ENCODE measurements at regions not wholly inside any gene's neighbourhood (a gene's known extent, or its start where the extent isn't known, plus 50 kb on each side); places are given as distances from the start of the nearest gene placed in this dataset.

- Histone ChIP-seq H3K79me2 (ENCODE audit: low read length) (no peaks in the 10 kb centered on the region), H3K4me3 (ENCODE audit: low read length) (no peak overlapping the region), H3K9me2 (replicated peaks; ENCODE audit: low read length) (no peaks in the 10 kb centered on the region), H3K4me2 (ENCODE audit: low read length) (no peak overlapping the region), H3K27ac (ENCODE audit: low read length) (no peak overlapping the region), H2AFZ (ENCODE audit: low read length) (no peak overlapping the region), H3K27me3 (ENCODE audit: low read length) (peaks cover 61% of the 10 kb centered on the region), H3K36me3 (ENCODE audit: low read depth, low read length) (no peaks in the 10 kb centered on the region), H3K9me3 (ENCODE audit: low read length) (no peaks in the 10 kb centered on the region), H3K9ac (ENCODE audit: low read length) (no peak overlapping the region), H3K4me1 (ENCODE audit: insufficient read depth, low read length) (no peaks in the 10 kb centered on the region), H4K20me1 (ENCODE audit: low read length) (no peaks in the 10 kb centered on the region), H3F3A (ENCODE audit: low read length, unreplicated experiment) (no peaks in the 10 kb centered on the region)
- intact Hi-C loops (cut with micrococcal nuclease): loop anchor here (1.0 to 10.0 kb wide), 6 partner anchors 125 to 963 kb away; partner anchors contain the start of gene FIGN
- no TSS peak for BruUV-seq (replicated peaks)
- CTCF ChIA-PET: interaction anchor here (0.6 kb wide), 1 partner anchor 133 kb away, joined by 3 read pairs; no protein-coding TSS in a partner anchor
- POLR2A ChIA-PET (ENCODE audit: unreplicated experiment): no interaction called here
- TF ChIP-seq, protein P1, sequence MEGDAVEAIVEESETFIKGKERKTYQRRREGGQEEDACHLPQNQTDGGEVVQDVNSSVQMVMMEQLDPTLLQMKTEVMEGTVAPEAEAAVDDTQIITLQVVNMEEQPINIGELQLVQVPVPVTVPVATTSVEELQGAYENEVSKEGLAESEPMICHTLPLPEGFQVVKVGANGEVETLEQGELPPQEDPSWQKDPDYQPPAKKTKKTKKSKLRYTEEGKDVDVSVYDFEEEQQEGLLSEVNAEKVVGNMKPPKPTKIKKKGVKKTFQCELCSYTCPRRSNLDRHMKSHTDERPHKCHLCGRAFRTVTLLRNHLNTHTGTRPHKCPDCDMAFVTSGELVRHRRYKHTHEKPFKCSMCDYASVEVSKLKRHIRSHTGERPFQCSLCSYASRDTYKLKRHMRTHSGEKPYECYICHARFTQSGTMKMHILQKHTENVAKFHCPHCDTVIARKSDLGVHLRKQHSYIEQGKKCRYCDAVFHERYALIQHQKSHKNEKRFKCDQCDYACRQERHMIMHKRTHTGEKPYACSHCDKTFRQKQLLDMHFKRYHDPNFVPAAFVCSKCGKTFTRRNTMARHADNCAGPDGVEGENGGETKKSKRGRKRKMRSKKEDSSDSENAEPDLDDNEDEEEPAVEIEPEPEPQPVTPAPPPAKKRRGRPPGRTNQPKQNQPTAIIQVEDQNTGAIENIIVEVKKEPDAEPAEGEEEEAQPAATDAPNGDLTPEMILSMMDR (conservative IDR thresholded peaks at IDR 0.05; ENCODE audit: low read depth, low read length): peak; percentile 57
- no peak for TF ChIP-seq EZH2phosphoT487 (IDR thresholded peaks at IDR 0.05; ENCODE audit: borderline replicate concordance, low read length)
- TF ChIP-seq EZH2 (IDR thresholded peaks at IDR 0.05; ENCODE audit: low read length, unreplicated experiment): no peak
- ATAC-seq (peak; percentile 54), DNase-seq (peak; percentile 43)
These were observed 263.9 kb downstream of the FIGN start for GRCh38 chr2:163471947-163472346.

DNA sequence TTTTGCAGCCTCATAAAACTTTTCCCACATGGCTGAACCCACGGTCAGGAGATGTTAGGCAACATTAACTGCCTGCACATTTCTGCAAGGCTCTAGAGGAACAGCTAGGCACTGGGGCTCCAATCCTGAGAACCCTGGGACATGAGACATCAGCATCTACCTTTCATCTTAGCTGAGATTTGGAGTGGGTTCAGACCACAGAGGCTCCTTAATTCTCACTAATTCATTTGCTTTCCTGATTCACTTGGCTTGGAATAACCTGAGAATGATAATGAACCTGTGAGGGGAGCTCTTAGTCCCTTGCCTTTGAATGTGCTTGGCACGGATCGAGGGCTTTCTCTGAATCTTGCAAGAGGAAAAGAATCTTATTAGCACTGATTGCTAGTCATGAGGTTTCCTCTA is 266.2 kb downstream of the FIGN start:
- no peak for ATAC-seq
- Histone ChIP-seq H3F3A (ENCODE audit: low read length, unreplicated experiment) (no peaks in the 10 kb centered on the region), H4K20me1 (ENCODE audit: low read length) (no peaks in the 10 kb centered on the region), H3K9me3 (ENCODE audit: low read length) (no peaks in the 10 kb centered on the region), H3K4me3 (ENCODE audit: low read length) (no peak overlapping the region), H2AFZ (ENCODE audit: low read length) (no peak overlapping the region), H3K4me1 (ENCODE audit: insufficient read depth, low read length) (no peaks in the 10 kb centered on the region), H3K9ac (ENCODE audit: low read length) (no peak overlapping the region), H3K27ac (ENCODE audit: low read length) (no peak overlapping the region), H3K9me2 (replicated peaks; ENCODE audit: low read length) (no peaks in the 10 kb centered on the region), H3K79me2 (ENCODE audit: low read length) (no peaks in the 10 kb centered on the region), H3K4me2 (ENCODE audit: low read length) (no peak overlapping the region), H3K27me3 (ENCODE audit: low read length) (peaks cover 68% of the 10 kb centered on the region), H3K36me3 (ENCODE audit: low read depth, low read length) (no peaks in the 10 kb centered on the region)
- ChIA-PET CTCF (no interaction called here), POLR2A (ENCODE audit: unreplicated experiment) (no interaction called here)
- intact Hi-C loops (cut with micrococcal nuclease): loop anchor here (5.0 kb wide), 1 partner anchor 1028 kb away; no protein-coding TSS in a partner anchor
- TF ChIP-seq EZH2phosphoT487 (IDR thresholded peaks at IDR 0.05; ENCODE audit: borderline replicate concordance, low read length): no peak
- no peak for TF ChIP-seq EZH2 (IDR thresholded peaks at IDR 0.05; ENCODE audit: low read length, unreplicated experiment)
- TF ChIP-seq, protein P1 (conservative IDR thresholded peaks at IDR 0.05; ENCODE audit: low read depth, low read length): no peak
- no TSS peak for BruUV-seq (replicated peaks)
- no peak for DNase-seq

GRCh38 chr2:163467251-163467630 is 268.6 kb downstream of the FIGN start:
- DNase-seq: no peak
- POLR2A ChIA-PET (ENCODE audit: unreplicated experiment): no interaction called here
- Histone ChIP-seq H2AFZ (ENCODE audit: low read length) (no peak overlapping the region), H3K79me2 (ENCODE audit: low read length) (no peaks in the 10 kb centered on the region), H3K4me3 (ENCODE audit: low read length) (no peak overlapping the region), H3F3A (ENCODE audit: low read length, unreplicated experiment) (no peaks in the 10 kb centered on the region), H3K9me3 (ENCODE audit: low read length) (no peaks in the 10 kb centered on the region), H3K4me1 (ENCODE audit: insufficient read depth, low read length) (no peaks in the 10 kb centered on the region), H3K36me3 (ENCODE audit: low read depth, low read length) (no peaks in the 10 kb centered on the region), H3K9ac (ENCODE audit: low read length) (no peak overlapping the region), H3K27me3 (ENCODE audit: low read length) (peaks cover 74% of the 10 kb centered on the region), H3K4me2 (ENCODE audit: low read length) (no peak overlapping the region), H3K9me2 (replicated peaks; ENCODE audit: low read length) (no peaks in the 10 kb centered on the region), H4K20me1 (ENCODE audit: low read length) (no peaks in the 10 kb centered on the region), H3K27ac (ENCODE audit: low read length) (no peak overlapping the region)
- no peak for ATAC-seq
- no TSS peak for BruUV-seq (replicated peaks)
- CTCF ChIA-PET: no interaction called here
- TF ChIP-seq EZH2phosphoT487 (IDR thresholded peaks at IDR 0.05; ENCODE audit: borderline replicate concordance, low read length): no peak
- intact Hi-C loops (cut with micrococcal nuclease): loop anchor here (5.0 kb wide), 1 partner anchor 1030 kb away; no protein-coding TSS in a partner anchor

Data from PC-3 (cell line).